GM18907 (cell line): ENCODE measurements at regions not wholly inside any gene's neighbourhood (a gene's known extent, or its start where the extent isn't known, plus 50 kb on each side); places are given as distances from the start of the nearest gene placed in this dataset.
"Not testable (repeated sequence)": the region's sequence is repeated elsewhere in the genome, so short reads cannot be mapped to it uniquely, and the experiment has no call there.

ENCODE experiments used
- ATAC-seq: cut with Tn5 transposase; IDR thresholded peaks from one replicate; pipeline ENCODE4 v1.9.1; 2021; ENCODE audit warnings: mild to moderate bottlenecking, moderate library complexity; ENCODE audit not compliant: unreplicated experiment

GRCh38 chr16:60605652-60606051, 1430.6 kb downstream of the CDH8 start:
- not testable (repeated sequence) for ATAC-seq

GRCh38 chr16:60605176-60605575, 1431.1 kb downstream of the CDH8 start:
- no peak for ATAC-seq

GRCh38 chr16:60586493-60586892, 1449.7 kb downstream of the CDH8 start:
- no peak for ATAC-seq

GRCh38 chr16:60582528-60582927, 1453.7 kb downstream of the CDH8 start:
- ATAC-seq, result no peak

- ATAC-seq, result no peak
These were observed 1469.3 kb downstream of the CDH8 start for GRCh38 chr16:60566901-60567300.

GRCh38 chr16:60564588-60564987, 1471.7 kb downstream of the CDH8 start:
- ATAC-seq, result no peak

GRCh38 chr16:60563166-60563565, 1473.1 kb downstream of the CDH8 start:
- ATAC-seq, result no peak

GRCh38 chr16:60558936-60559335, 1477.3 kb downstream of the CDH8 start:
- no peak for ATAC-seq

GRCh38 chr16:60553090-60553757, 1483.0 kb downstream of the CDH8 start:
- ATAC-seq, result no peak

GRCh38 chr16:60541535-60541934, 1494.7 kb downstream of the CDH8 start:
- ATAC-seq, result no peak

GRCh38 chr16:60510941-60511340, 1525.3 kb downstream of the CDH8 start:
- ATAC-seq, result no peak

GRCh38 chr16:60510208-60510607, 1526.0 kb downstream of the CDH8 start:
- no peak for ATAC-seq

GRCh38 chr16:60491273-60491672, 1545.0 kb downstream of the CDH8 start:
- no peak for ATAC-seq

- ATAC-seq, result no peak
These were observed 1550.3 kb downstream of the CDH8 start for GRCh38 chr16:60485872-60486489.

GRCh38 chr16:60484901-60485300, 1551.3 kb downstream of the CDH8 start:
- ATAC-seq, result no peak

GRCh38 chr16:60481591-60481990, 1554.6 kb downstream of the CDH8 start:
- no peak for ATAC-seq

GRCh38 chr16:60478810-60479209, 1557.4 kb downstream of the CDH8 start:
- no peak for ATAC-seq

GRCh38 chr16:60463986-60464385, 1572.3 kb downstream of the CDH8 start:
- no peak for ATAC-seq

GRCh38 chr16:60459463-60459862, 1576.8 kb downstream of the CDH8 start:
- ATAC-seq, result no peak

- ATAC-seq, result no peak
These were observed 1578.0 kb downstream of the CDH8 start for GRCh38 chr16:60458255-60458654.

GRCh38 chr16:60452646-60453045, 1583.6 kb downstream of the CDH8 start:
- ATAC-seq, result no peak

- ATAC-seq, result no peak
These were observed 1597.3 kb downstream of the CDH8 start for GRCh38 chr16:60438894-60439293.

- ATAC-seq, result no peak
These were observed 1603.8 kb downstream of the CDH8 start for GRCh38 chr16:60432472-60432871.
